IPS-18a (cell line): ENCODE measurements at regions not wholly inside any gene's neighbourhood (a gene's known extent, or its start where the extent isn't known, plus 50 kb on each side); places are given as distances from the start of the nearest gene placed in this dataset.
"Not testable (repeated sequence)": the region's sequence is repeated elsewhere in the genome, so short reads cannot be mapped to it uniquely, and the experiment has no call there.

Experiments
- H3K27ac ChIP-seq: one replicate; pipeline ENCODE4 v1.5.1; 2013; ENCODE audit warnings: low read length
- H3K27me3 ChIP-seq: one replicate; pipeline ENCODE4 v1.6.1; 2013; ENCODE audit warnings: mild to moderate bottlenecking, low read length; ENCODE audit not compliant: control insufficient read depth, insufficient read depth
- H3K36me3 ChIP-seq: one replicate; pipeline ENCODE4 v1.6.1; 2013; ENCODE audit warnings: low read depth, low read length; ENCODE audit not compliant: control insufficient read depth
- H3K4me1 ChIP-seq: one replicate; pipeline ENCODE4 v1.6.1; 2013; ENCODE audit warnings: low read depth, low read length; ENCODE audit not compliant: control insufficient read depth
- H3K4me3 ChIP-seq: one replicate; pipeline ENCODE4 v1.5.1; 2013; ENCODE audit warnings: low read length
- H3K9ac ChIP-seq: one replicate; pipeline ENCODE4 v1.6.1; 2013; ENCODE audit warnings: mild to moderate bottlenecking, low read length, moderate library complexity
- H3K9me3 ChIP-seq: one replicate; pipeline ENCODE4 v1.6.1; 2013; ENCODE audit warnings: low read depth, low read length; ENCODE audit not compliant: control insufficient read depth

- Histone ChIP-seq H3K4me3 (no peak overlapping the region), H3K9ac (no peak overlapping the region), H3K9me3 (no peaks in the 10 kb centered on the region), H3K27me3 (no peaks in the 10 kb centered on the region), H3K27ac (no peak overlapping the region), H3K4me1 (peaks cover 19% of the 10 kb centered on the region), H3K36me3 (no peaks in the 10 kb centered on the region)
Observed at GRCh38 chr10:120095875-120096274, 203.3 kb downstream of the SEC23IP start.

- peaks cover 19% of the 10 kb centered on the region for H3K4me1 ChIP-seq
- H3K9ac ChIP-seq: no peak overlapping the region
- H3K36me3 ChIP-seq: no peaks in the 10 kb centered on the region
- H3K4me3 ChIP-seq: no peak overlapping the region
- no peaks in the 10 kb centered on the region for H3K9me3 ChIP-seq
- H3K27ac ChIP-seq: no peak overlapping the region
- no peaks in the 10 kb centered on the region for H3K27me3 ChIP-seq
Observed at GRCh38 chr10:120097766-120098165, 205.2 kb downstream of the SEC23IP start.

GRCh38 chr10:120098232-120098930 lies 205.9 kb downstream of the SEC23IP start:
- H3K4me3 ChIP-seq: no peak overlapping the region
- H3K36me3 ChIP-seq: no peaks in the 10 kb centered on the region
- no peaks in the 10 kb centered on the region for H3K27me3 ChIP-seq
- H3K9me3 ChIP-seq: no peaks in the 10 kb centered on the region
- H3K4me1 ChIP-seq: peaks cover 19% of the 10 kb centered on the region
- no peak overlapping the region for H3K27ac ChIP-seq
- no peak overlapping the region for H3K9ac ChIP-seq

GRCh38 chr10:120103738-120104560 lies 211.4 kb downstream of the SEC23IP start:
- Histone ChIP-seq H3K36me3 (no peaks in the 10 kb centered on the region), H3K27me3 (no peaks in the 10 kb centered on the region), H3K27ac (no peak overlapping the region), H3K9ac (no peak overlapping the region), H3K4me3 (no peak overlapping the region), H3K4me1 (peaks cover 10% of the 10 kb centered on the region), H3K9me3 (no peaks in the 10 kb centered on the region)

- Histone ChIP-seq H3K4me3 (no peak overlapping the region), H3K36me3 (no peaks in the 10 kb centered on the region), H3K9me3 (no peaks in the 10 kb centered on the region), H3K27me3 (no peaks in the 10 kb centered on the region), H3K9ac (no peak overlapping the region), H3K27ac (no peak overlapping the region), H3K4me1 (no peaks in the 10 kb centered on the region)
Observed at GRCh38 chr10:120105001-120105400, 212.5 kb downstream of the SEC23IP start.

GRCh38 chr10:120105492-120105891 lies 213.0 kb downstream of the SEC23IP start:
- H3K9ac ChIP-seq: no peak overlapping the region
- no peaks in the 10 kb centered on the region for H3K27me3 ChIP-seq
- no peak overlapping the region for H3K27ac ChIP-seq
- no peak overlapping the region for H3K4me3 ChIP-seq
- no peaks in the 10 kb centered on the region for H3K9me3 ChIP-seq
- no peaks in the 10 kb centered on the region for H3K4me1 ChIP-seq
- no peaks in the 10 kb centered on the region for H3K36me3 ChIP-seq

GRCh38 chr10:120108916-120109315 lies 216.4 kb downstream of the SEC23IP start:
- H3K27me3 ChIP-seq: no peaks in the 10 kb centered on the region
- no peak overlapping the region for H3K27ac ChIP-seq
- H3K4me1 ChIP-seq: no peaks in the 10 kb centered on the region
- H3K4me3 ChIP-seq: no peak overlapping the region
- H3K9me3 ChIP-seq: no peaks in the 10 kb centered on the region
- no peak overlapping the region for H3K9ac ChIP-seq
- H3K36me3 ChIP-seq: no peaks in the 10 kb centered on the region

- not testable (repeated sequence) for H3K27ac ChIP-seq, H3K9ac ChIP-seq, H3K4me3 ChIP-seq, H3K36me3 ChIP-seq, H3K4me1 ChIP-seq, H3K27me3 ChIP-seq, H3K9me3 ChIP-seq
Observed at GRCh38 chr10:120109725-120110124, 217.2 kb downstream of the SEC23IP start.

GRCh38 chr10:120110196-120110595 lies 217.7 kb downstream of the SEC23IP start:
- H3K36me3 ChIP-seq: no peaks in the 10 kb centered on the region
- H3K27ac ChIP-seq: no peak overlapping the region
- H3K27me3 ChIP-seq: no peaks in the 10 kb centered on the region
- no peaks in the 10 kb centered on the region for H3K9me3 ChIP-seq
- H3K4me1 ChIP-seq: no peaks in the 10 kb centered on the region
- H3K4me3 ChIP-seq: no peak overlapping the region
- no peak overlapping the region for H3K9ac ChIP-seq

GRCh38 chr10:120111628-120112027 lies 219.1 kb downstream of the SEC23IP start:
- Histone ChIP-seq H3K27me3 (no peaks in the 10 kb centered on the region), H3K4me3 (no peak overlapping the region), H3K27ac (no peak overlapping the region), H3K9ac (no peak overlapping the region), H3K36me3 (no peaks in the 10 kb centered on the region), H3K4me1 (no peaks in the 10 kb centered on the region), H3K9me3 (no peaks in the 10 kb centered on the region)

GRCh38 chr10:120112809-120113208 lies 220.3 kb downstream of the SEC23IP start:
- Histone ChIP-seq H3K9ac (no peak overlapping the region), H3K9me3 (no peaks in the 10 kb centered on the region), H3K27me3 (no peaks in the 10 kb centered on the region), H3K4me3 (no peak overlapping the region), H3K36me3 (no peaks in the 10 kb centered on the region), H3K4me1 (no peaks in the 10 kb centered on the region), H3K27ac (no peak overlapping the region)

GRCh38 chr10:120115959-120116358 lies 223.4 kb downstream of the SEC23IP start:
- no peak overlapping the region for H3K9ac ChIP-seq
- H3K4me1 ChIP-seq: no peaks in the 10 kb centered on the region
- H3K27me3 ChIP-seq: no peaks in the 10 kb centered on the region
- no peaks in the 10 kb centered on the region for H3K9me3 ChIP-seq
- no peaks in the 10 kb centered on the region for H3K36me3 ChIP-seq
- H3K27ac ChIP-seq: no peak overlapping the region
- H3K4me3 ChIP-seq: no peak overlapping the region
